ENCODE measurements at regions not wholly inside any gene's neighbourhood (a gene's known extent, or its start where the extent isn't known, plus 50 kb on each side); places are given as distances from the start of the nearest gene placed in this dataset.

DNA sequence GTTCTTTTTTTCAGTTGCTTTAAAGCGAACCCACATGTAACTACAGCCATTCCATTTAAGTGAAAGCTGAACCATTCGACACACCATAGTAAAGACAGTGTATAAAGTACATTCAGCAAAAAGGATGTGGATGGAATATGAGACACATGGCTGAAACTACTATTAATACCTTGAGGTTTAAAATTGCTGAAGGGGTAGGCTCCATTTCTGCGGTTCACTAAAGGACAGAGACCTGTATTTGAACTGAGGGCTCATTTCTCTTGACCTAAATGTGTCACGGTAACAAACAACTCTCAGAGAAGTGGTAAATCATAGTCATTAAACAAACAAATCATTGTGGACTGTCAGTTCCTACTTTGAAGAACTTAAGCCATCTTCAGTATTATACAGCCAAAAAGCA is 1085.6 kb upstream of the TENM3 start:
- no peaks in the 10 kb centered on the region for H3K9me3 ChIP-seq (ENCODE audit: low read length)
- no peaks in the 10 kb centered on the region for H3K27me3 ChIP-seq (ENCODE audit: insufficient read depth, low read length, poor library complexity, severe bottlenecking)
- no peak for DNase-seq
- H3K4me3 ChIP-seq (ENCODE audit: low read length): no peak overlapping the region
- no peaks in the 10 kb centered on the region for H3K4me1 Mint-ChIP-seq
- H3K36me3 ChIP-seq (ENCODE audit: insufficient read depth, low read length): no peaks in the 10 kb centered on the region
- no peaks in the 10 kb centered on the region for H3K4me1 ChIP-seq (ENCODE audit: insufficient read depth, low read length)
- no peaks in the 10 kb centered on the region for H3K27me3 Mint-ChIP-seq
- ChIA-PET POLR2A (no interaction called here), CTCF (no interaction called here)
- peaks cover 0 to 3% (median 1%) of the 10 kb centered on the region in 5 donors for H3K9me3 Mint-ChIP-seq
- H3K36me3 Mint-ChIP-seq: no peaks in the 10 kb centered on the region
- no peak overlapping the region for H3K27ac ChIP-seq (ENCODE audit: low read depth, low read length)
- no peak overlapping the region for H3K4me3 Mint-ChIP-seq
- no peak overlapping the region for H3K27ac Mint-ChIP-seq

DNA sequence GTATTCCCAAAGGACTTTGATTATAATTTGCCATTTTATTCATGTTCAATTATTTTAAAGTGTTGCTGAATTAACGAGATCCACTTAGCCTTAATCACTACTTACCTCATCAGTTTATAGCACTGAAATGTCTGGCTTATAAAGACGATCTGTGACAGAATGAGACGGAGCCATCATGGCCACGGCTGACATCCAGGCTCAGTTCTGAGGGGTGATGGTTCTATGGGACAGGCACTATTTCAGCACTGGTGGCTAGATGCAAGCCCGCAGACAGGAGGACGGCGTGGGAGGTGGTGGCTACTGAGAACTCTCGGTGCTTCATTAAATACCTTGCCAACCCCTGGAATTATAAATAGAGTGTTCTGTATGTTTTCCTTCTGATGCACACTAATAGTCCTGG is 1084.2 kb upstream of the TENM3 start:
- no peaks in the 10 kb centered on the region for H3K4me1 Mint-ChIP-seq

DNA sequence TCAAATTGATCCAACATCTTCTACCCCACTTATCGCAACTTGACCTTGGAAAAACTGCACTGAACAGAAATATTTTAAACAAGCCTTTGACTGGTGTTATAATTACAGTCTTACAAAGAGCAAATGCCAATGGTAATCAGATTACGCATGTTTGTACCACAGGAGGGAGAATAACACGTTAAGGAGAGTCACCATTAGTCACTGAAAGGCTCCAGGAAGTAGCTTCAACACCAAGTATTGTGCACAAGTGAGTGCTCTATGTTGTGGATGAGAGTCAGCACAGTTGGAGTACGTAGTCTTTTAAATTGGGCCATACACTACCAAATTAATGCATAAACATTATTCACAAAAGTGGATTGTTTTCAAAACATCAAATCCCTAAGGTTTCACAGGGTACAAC is 1081.5 kb upstream of the TENM3 start:
- Mint-ChIP-seq H3K27me3 (no peaks in the 10 kb centered on the region), H3K4me1 (no peaks in the 10 kb centered on the region), H3K4me3 (no peak overlapping the region), H3K27ac (no peak overlapping the region), H3K9me3 (peaks cover 0 to 5% (median 1%) of the 10 kb centered on the region in 5 donors), H3K36me3 (no peaks in the 10 kb centered on the region)
- H3K27ac ChIP-seq (ENCODE audit: low read depth, low read length): no peak overlapping the region
- ChIA-PET CTCF (interaction anchor here (2.0 kb wide), 1 partner anchor 18 kb away, joined by 4 read pairs; no protein-coding TSS in a partner anchor), POLR2A (no interaction called here)
- no peak overlapping the region for H3K4me3 ChIP-seq (ENCODE audit: low read length)
- no peak for DNase-seq
- no peaks in the 10 kb centered on the region for H3K9me3 ChIP-seq (ENCODE audit: low read length)
- no peaks in the 10 kb centered on the region for H3K36me3 ChIP-seq (ENCODE audit: insufficient read depth, low read length)
- no peaks in the 10 kb centered on the region for H3K4me1 ChIP-seq (ENCODE audit: insufficient read depth, low read length)
- H3K27me3 ChIP-seq (ENCODE audit: insufficient read depth, low read length, poor library complexity, severe bottlenecking): no peaks in the 10 kb centered on the region

More for the DNA sequence above, 1084.2 kb upstream of the TENM3 start:
- Mint-ChIP-seq H3K27me3 (no peaks in the 10 kb centered on the region), H3K27ac (no peak overlapping the region), H3K9me3 (peaks cover 0 to 3% (median 1%) of the 10 kb centered on the region in 5 donors), H3K4me3 (no peak overlapping the region), H3K36me3 (no peaks in the 10 kb centered on the region)
- H3K4me1 ChIP-seq (ENCODE audit: insufficient read depth, low read length): no peaks in the 10 kb centered on the region
- ChIA-PET POLR2A (no interaction called here), CTCF (no interaction called here)
- H3K27ac ChIP-seq (ENCODE audit: low read depth, low read length): no peak overlapping the region
- no peak overlapping the region for H3K4me3 ChIP-seq (ENCODE audit: low read length)
- no peaks in the 10 kb centered on the region for H3K27me3 ChIP-seq (ENCODE audit: insufficient read depth, low read length, poor library complexity, severe bottlenecking)
- no peak for DNase-seq
- H3K36me3 ChIP-seq (ENCODE audit: insufficient read depth, low read length): no peaks in the 10 kb centered on the region
- H3K9me3 ChIP-seq (ENCODE audit: low read length): no peaks in the 10 kb centered on the region

DNA sequence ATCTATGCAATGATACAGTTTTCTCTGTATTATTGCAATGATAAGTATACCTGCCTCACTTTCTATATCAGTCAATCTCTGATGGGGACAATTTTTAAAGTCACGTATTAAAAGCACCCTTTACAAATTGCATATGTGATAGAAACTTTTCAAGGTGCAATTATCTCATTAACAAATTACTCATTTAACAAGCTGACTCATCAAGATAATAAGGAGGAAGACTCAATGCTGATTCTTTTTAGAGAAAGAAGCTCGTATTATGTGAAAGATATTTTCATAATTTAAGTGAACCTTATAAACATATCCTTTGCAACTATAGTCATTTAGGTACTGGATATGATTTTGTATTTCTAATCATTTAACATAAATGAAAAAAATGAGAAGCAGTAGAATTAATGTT is 1080.9 kb upstream of the TENM3 start:
- no peaks in the 10 kb centered on the region for H3K36me3 ChIP-seq (ENCODE audit: insufficient read depth, low read length)
- ChIA-PET CTCF (interaction anchor here (2.0 kb wide), 1 partner anchor 19 kb away, joined by 4 read pairs; no protein-coding TSS in a partner anchor), POLR2A (no interaction called here)
- DNase-seq: no peak
- no peaks in the 10 kb centered on the region for H3K4me1 ChIP-seq (ENCODE audit: insufficient read depth, low read length)
- H3K9me3 ChIP-seq (ENCODE audit: low read length): no peaks in the 10 kb centered on the region
- Mint-ChIP-seq H3K4me1 (no peaks in the 10 kb centered on the region), H3K36me3 (no peaks in the 10 kb centered on the region), H3K27me3 (no peaks in the 10 kb centered on the region), H3K9me3 (peaks cover 0 to 4% (median 1%) of the 10 kb centered on the region in 5 donors), H3K27ac (peak overlapping the region in 1 of 8 donors; percentile 58), H3K4me3 (no peak overlapping the region)
- no peak overlapping the region for H3K4me3 ChIP-seq (ENCODE audit: low read length)
- H3K27me3 ChIP-seq (ENCODE audit: insufficient read depth, low read length, poor library complexity, severe bottlenecking): no peaks in the 10 kb centered on the region
- H3K27ac ChIP-seq (ENCODE audit: low read depth, low read length): no peak overlapping the region

DNA sequence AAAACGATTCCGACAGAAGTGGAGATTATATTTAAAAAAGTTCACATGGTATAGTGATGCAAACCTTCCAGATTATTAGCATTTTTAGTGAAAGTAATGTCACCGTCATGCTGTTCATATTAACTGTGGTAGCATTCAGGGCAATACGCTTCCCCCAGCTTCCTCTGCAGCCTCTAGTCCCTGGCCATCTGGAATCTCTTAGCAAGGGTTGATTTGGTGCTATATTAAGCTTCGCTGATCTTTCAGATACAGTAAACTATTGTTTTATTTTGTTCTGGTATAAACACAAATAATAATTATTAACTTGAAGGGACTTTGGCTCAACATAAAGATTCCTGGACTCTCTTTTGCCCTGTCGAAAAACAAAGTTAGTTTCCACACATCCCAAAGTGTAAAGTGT is 1080.5 kb upstream of the TENM3 start:
- Histone ChIP-seq H3K4me3 (ENCODE audit: low read length) (no peak overlapping the region), H3K36me3 (ENCODE audit: insufficient read depth, low read length) (no peaks in the 10 kb centered on the region), H3K27me3 (ENCODE audit: insufficient read depth, low read length, poor library complexity, severe bottlenecking) (no peaks in the 10 kb centered on the region), H3K9me3 (ENCODE audit: low read length) (no peaks in the 10 kb centered on the region), H3K27ac (ENCODE audit: low read depth, low read length) (no peak overlapping the region), H3K4me1 (ENCODE audit: insufficient read depth, low read length) (no peaks in the 10 kb centered on the region)
- DNase-seq: no peak
- H3K36me3 Mint-ChIP-seq: no peaks in the 10 kb centered on the region
- CTCF ChIA-PET: interaction anchor here (2.0 kb wide), 1 partner anchor 19 kb away, joined by 4 read pairs; no protein-coding TSS in a partner anchor
- no peak overlapping the region for H3K4me3 Mint-ChIP-seq
- peaks cover 0 to 2% (median 1%) of the 10 kb centered on the region in 5 donors for H3K9me3 Mint-ChIP-seq
- no peak overlapping the region for H3K27ac Mint-ChIP-seq
- H3K4me1 Mint-ChIP-seq: no peaks in the 10 kb centered on the region
- POLR2A ChIA-PET: no interaction called here
- no peaks in the 10 kb centered on the region for H3K27me3 Mint-ChIP-seq

DNA sequence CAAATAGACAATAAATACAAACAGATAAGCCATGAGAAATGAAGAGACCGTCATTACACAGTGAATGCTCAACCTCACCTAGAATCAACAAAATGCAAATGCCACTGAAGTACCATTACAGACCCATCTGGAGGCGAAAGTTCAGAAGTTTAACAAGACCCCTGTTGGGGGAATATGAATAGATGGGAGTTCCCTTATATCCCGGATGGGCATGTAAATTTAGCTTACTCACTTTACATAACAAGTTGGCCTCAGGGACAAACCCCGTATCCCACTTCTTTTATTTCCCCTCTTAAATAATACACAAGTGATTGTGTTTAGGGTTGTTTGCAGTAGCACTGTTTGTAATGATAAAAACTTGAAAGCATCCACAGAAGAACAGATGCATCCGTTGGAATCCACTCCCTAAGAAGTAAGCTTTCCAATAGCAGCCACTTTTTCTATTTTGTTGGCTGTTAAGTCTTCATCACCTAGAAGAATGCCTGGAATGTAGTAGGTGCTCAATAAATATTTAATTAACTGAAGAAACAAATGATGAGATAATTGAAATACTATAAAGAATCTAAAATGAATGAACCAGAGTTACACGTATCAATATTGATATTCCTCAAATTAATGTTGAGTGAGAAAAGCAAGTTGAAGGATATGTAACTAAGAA is 1076.3 kb upstream of the TENM3 start:
- no peak for DNase-seq
- no peaks in the 10 kb centered on the region for H3K27me3 Mint-ChIP-seq
- no peak overlapping the region for H3K4me3 Mint-ChIP-seq
- H3K36me3 Mint-ChIP-seq: no peaks in the 10 kb centered on the region
- Histone ChIP-seq H3K4me1 (ENCODE audit: insufficient read depth, low read length) (no peaks in the 10 kb centered on the region), H3K36me3 (ENCODE audit: insufficient read depth, low read length) (no peaks in the 10 kb centered on the region), H3K4me3 (ENCODE audit: low read length) (no peak overlapping the region), H3K9me3 (ENCODE audit: low read length) (no peaks in the 10 kb centered on the region), H3K27ac (ENCODE audit: low read depth, low read length) (no peak overlapping the region), H3K27me3 (ENCODE audit: insufficient read depth, low read length, poor library complexity, severe bottlenecking) (no peaks in the 10 kb centered on the region)
- peaks cover 0 to 2% (median 2%) of the 10 kb centered on the region in 5 donors for H3K9me3 Mint-ChIP-seq
- no peak overlapping the region for H3K27ac Mint-ChIP-seq
- H3K4me1 Mint-ChIP-seq: no peaks in the 10 kb centered on the region
- ChIA-PET POLR2A (no interaction called here), CTCF (no interaction called here)

DNA sequence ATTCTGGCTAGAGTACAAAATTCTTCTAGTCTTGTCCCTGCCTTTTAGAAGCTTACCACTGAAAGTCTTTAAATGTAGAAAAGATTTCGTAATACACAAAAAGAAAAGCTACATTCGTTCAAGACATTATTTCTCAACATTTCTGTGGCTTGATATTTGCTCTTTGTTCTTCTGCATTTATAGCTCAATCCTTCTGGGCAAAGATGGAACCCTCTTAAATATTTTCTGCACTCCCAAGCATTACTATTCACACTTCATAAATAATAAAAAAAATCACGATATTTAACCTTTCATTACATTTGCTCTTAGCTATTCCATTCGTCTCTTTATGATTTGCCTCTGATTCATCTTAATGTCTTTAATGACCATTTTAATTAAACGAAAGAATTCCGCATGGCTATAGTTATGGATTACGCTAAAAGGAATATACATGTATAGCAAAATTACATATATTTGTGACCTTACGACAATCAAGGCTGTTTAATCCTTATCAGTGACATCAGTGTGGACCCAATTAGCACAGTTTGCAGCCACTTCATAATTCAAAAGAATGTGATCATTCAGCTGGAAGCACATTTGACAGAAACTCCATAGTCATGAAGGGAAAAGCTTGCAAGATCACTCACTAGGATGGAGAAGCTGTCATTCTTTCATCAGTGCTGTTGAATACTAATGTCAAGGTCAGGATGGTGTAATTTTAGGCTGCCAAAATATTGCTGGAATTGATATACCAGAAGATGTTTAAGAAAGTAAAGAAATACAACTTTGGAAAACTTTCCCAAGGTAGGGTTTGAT is 1075.0 kb upstream of the TENM3 start:
- H3K36me3 Mint-ChIP-seq: no peaks in the 10 kb centered on the region
- CTCF ChIA-PET: no interaction called here

DNA sequence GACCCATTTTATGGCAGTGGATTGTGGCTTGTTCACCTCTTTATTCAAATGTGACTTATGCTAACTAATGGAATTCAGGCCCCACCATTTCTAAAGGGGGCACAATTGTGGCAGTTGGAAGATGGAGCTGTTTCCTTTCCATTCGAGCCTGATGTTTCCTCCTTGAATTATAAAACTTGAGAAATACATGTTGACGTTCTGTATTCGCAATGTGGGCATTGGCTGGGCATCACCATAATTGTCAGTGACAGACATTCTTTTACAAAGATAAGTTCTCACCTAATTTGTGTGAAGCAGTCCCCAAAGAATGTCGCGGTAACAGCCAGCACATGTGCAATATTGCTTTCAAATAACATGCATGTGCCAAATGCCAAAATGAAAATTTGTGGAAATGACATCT is 1070.2 kb upstream of the TENM3 start:
- Mint-ChIP-seq H3K9me3 (peaks cover 0 to 3% (median 1%) of the 10 kb centered on the region in 5 donors), H3K27me3 (no peaks in the 10 kb centered on the region), H3K4me1 (no peaks in the 10 kb centered on the region), H3K4me3 (no peak overlapping the region), H3K36me3 (no peaks in the 10 kb centered on the region), H3K27ac (no peak overlapping the region)
- H3K4me3 ChIP-seq (ENCODE audit: low read length): no peak overlapping the region
- H3K9me3 ChIP-seq (ENCODE audit: low read length): no peaks in the 10 kb centered on the region
- CTCF ChIA-PET: no interaction called here
- H3K27ac ChIP-seq (ENCODE audit: low read depth, low read length): no peak overlapping the region
- DNase-seq: no peak
- H3K4me1 ChIP-seq (ENCODE audit: insufficient read depth, low read length): no peaks in the 10 kb centered on the region
- H3K36me3 ChIP-seq (ENCODE audit: insufficient read depth, low read length): no peaks in the 10 kb centered on the region
- POLR2A ChIA-PET: no interaction called here
- no peaks in the 10 kb centered on the region for H3K27me3 ChIP-seq (ENCODE audit: insufficient read depth, low read length, poor library complexity, severe bottlenecking)

More for the DNA sequence above, 1075.0 kb upstream of the TENM3 start:
- Histone ChIP-seq H3K36me3 (ENCODE audit: insufficient read depth, low read length) (no peaks in the 10 kb centered on the region), H3K9me3 (ENCODE audit: low read length) (no peaks in the 10 kb centered on the region), H3K27ac (ENCODE audit: low read depth, low read length) (no peak overlapping the region), H3K27me3 (ENCODE audit: insufficient read depth, low read length, poor library complexity, severe bottlenecking) (no peaks in the 10 kb centered on the region), H3K4me1 (ENCODE audit: insufficient read depth, low read length) (no peaks in the 10 kb centered on the region), H3K4me3 (ENCODE audit: low read length) (no peak overlapping the region)
- Mint-ChIP-seq H3K27ac (no peak overlapping the region), H3K4me1 (no peaks in the 10 kb centered on the region), H3K27me3 (no peaks in the 10 kb centered on the region), H3K4me3 (no peak overlapping the region), H3K9me3 (peaks cover 0 to 2% (median 2%) of the 10 kb centered on the region in 5 donors)
- DNase-seq: no peak
- POLR2A ChIA-PET: no interaction called here
